Parathyroid adenoma (tissue), 2 donors: ENCODE measurements at regions not wholly inside any gene's neighbourhood (a gene's known extent, or its start where the extent isn't known, plus 50 kb on each side); places are given as distances from the start of the nearest gene placed in this dataset.

Experiments
- H2AFZ ChIP-seq: fragments of 300-600 bp; sonication (generic); one replicate; pipeline ENCODE4 v1.7.0; 2017; ENCODE audit warnings: antibody characterized with exemption, mild to moderate bottlenecking
- H3K27ac ChIP-seq: fragments of 300-600 bp; sonication (generic); one replicate; pipeline ENCODE4 v1.7.0; 2017
- H3K27me3 ChIP-seq: fragments of 300-600 bp; sonication (generic); one replicate; pipeline ENCODE4 v1.7.0; 2017; ENCODE audit warnings: low read length; ENCODE audit not compliant: control insufficient read depth, insufficient read depth
- H3K36me3 ChIP-seq: fragments of 300-600 bp; sonication (generic); one replicate; pipeline ENCODE4 v1.7.0; 2017; ENCODE audit warnings: low read length; ENCODE audit not compliant: control insufficient read depth, insufficient read depth
- H3K4me1 ChIP-seq: fragments of 300-600 bp; sonication (generic); one replicate; pipeline ENCODE4 v1.7.0; 2017; ENCODE audit warnings: control low read depth
- H3K4me2 ChIP-seq: fragments of 300-600 bp; sonication (generic); one replicate; pipeline ENCODE4 v1.7.0; 2017; ENCODE audit warnings: low read length
- H3K4me3 ChIP-seq: fragments of 300-600 bp; sonication (generic); one replicate; pipeline ENCODE4 v1.7.0; 2017; ENCODE audit warnings: low read depth, low read length
- H3K79me2 ChIP-seq: fragments of 300-600 bp; sonication (generic); one replicate; pipeline ENCODE4 v1.7.0; 2017; ENCODE audit warnings: control low read depth
- H3K9ac ChIP-seq: fragments of 300-600 bp; sonication (generic); one replicate; pipeline ENCODE4 v1.7.0; 2017; ENCODE audit warnings: mild to moderate bottlenecking
- H3K9me3 ChIP-seq: fragments of 300-600 bp; sonication (generic); one replicate; pipeline ENCODE4 v1.7.0; 2017; ENCODE audit warnings: low read length; ENCODE audit not compliant: control insufficient read depth
- CTCF ChIP-seq: fragments of 300-600 bp; sonication (generic); IDR thresholded peaks from one replicate; pipeline ENCODE4 v1.7.0; 2017; ENCODE audit warnings: antibody characterized with exemption, mild to moderate bottlenecking
- donor health status: primary hyperparathyroidism.

GRCh38 chr11:128394431-128395089 is 192.8 kb downstream of the ETS1 start:
- no peak overlapping the region for H2AFZ ChIP-seq

GRCh38 chr11:128392259-128392658 is 195.1 kb downstream of the ETS1 start:
- H3K9ac ChIP-seq: no peak overlapping the region
- no peak overlapping the region for H3K4me3 ChIP-seq
- H3K36me3 ChIP-seq: no peaks in the 10 kb centered on the region
- H3K9me3 ChIP-seq: no peaks in the 10 kb centered on the region
- H3K4me1 ChIP-seq: peaks cover 8% of the 10 kb centered on the region
- no peak overlapping the region for H3K4me2 ChIP-seq
- no peak overlapping the region for H3K27ac ChIP-seq
- no peak overlapping the region for H2AFZ ChIP-seq
- no peaks in the 10 kb centered on the region for H3K27me3 ChIP-seq
- TF ChIP-seq CTCF: no peak
- H3K79me2 ChIP-seq: no peaks in the 10 kb centered on the region

More at GRCh38 chr11:128394431-128395089, 192.8 kb downstream of the ETS1 start:
- Histone ChIP-seq H3K9ac (no peak overlapping the region), H3K4me2 (no peak overlapping the region), H3K36me3 (no peaks in the 10 kb centered on the region), H3K9me3 (no peaks in the 10 kb centered on the region), H3K79me2 (no peaks in the 10 kb centered on the region), H3K4me1 (no peaks in the 10 kb centered on the region), H3K4me3 (no peak overlapping the region), H3K27ac (no peak overlapping the region), H3K27me3 (no peaks in the 10 kb centered on the region)
- TF ChIP-seq CTCF: no peak

- Histone ChIP-seq H3K4me3 (no peak overlapping the region), H2AFZ (no peak overlapping the region), H3K9ac (no peak overlapping the region), H3K9me3 (no peaks in the 10 kb centered on the region), H3K36me3 (no peaks in the 10 kb centered on the region), H3K4me1 (peaks cover 8% of the 10 kb centered on the region), H3K79me2 (no peaks in the 10 kb centered on the region), H3K4me2 (no peak overlapping the region), H3K27ac (no peak overlapping the region), H3K27me3 (no peaks in the 10 kb centered on the region)
- no peak for TF ChIP-seq CTCF
These were observed 195.5 kb downstream of the ETS1 start for GRCh38 chr11:128391811-128392210.

GRCh38 chr11:128390246-128390645 is 197.1 kb downstream of the ETS1 start:
- no peaks in the 10 kb centered on the region for H3K9me3 ChIP-seq
- H3K4me3 ChIP-seq: no peak overlapping the region
- H3K36me3 ChIP-seq: no peaks in the 10 kb centered on the region
- no peak overlapping the region for H3K9ac ChIP-seq
- no peak overlapping the region for H2AFZ ChIP-seq
- no peaks in the 10 kb centered on the region for H3K27me3 ChIP-seq
- no peak overlapping the region for H3K27ac ChIP-seq
- H3K79me2 ChIP-seq: no peaks in the 10 kb centered on the region
- no peak overlapping the region for H3K4me2 ChIP-seq
- TF ChIP-seq CTCF: no peak
- H3K4me1 ChIP-seq: peaks cover 8% of the 10 kb centered on the region

GRCh38 chr11:128389461-128389976 is 197.8 kb downstream of the ETS1 start:
- no peaks in the 10 kb centered on the region for H3K36me3 ChIP-seq
- H3K4me1 ChIP-seq: peaks cover 8% of the 10 kb centered on the region
- no peak overlapping the region for H3K27ac ChIP-seq
- no peak overlapping the region for H3K4me3 ChIP-seq
- H3K79me2 ChIP-seq: no peaks in the 10 kb centered on the region
- H3K9ac ChIP-seq: no peak overlapping the region
- H2AFZ ChIP-seq: no peak overlapping the region
- H3K27me3 ChIP-seq: no peaks in the 10 kb centered on the region
- no peaks in the 10 kb centered on the region for H3K9me3 ChIP-seq
- H3K4me2 ChIP-seq: no peak overlapping the region
- no peak for TF ChIP-seq CTCF
